GM23338 (cell line): ENCODE measurements at regions not wholly inside any gene's neighbourhood (a gene's known extent, or its start where the extent isn't known, plus 50 kb on each side); places are given as distances from the start of the nearest gene placed in this dataset.

Source experiments
- ATAC-seq: fragments of 200-7000 bp; cut with Tn5 transposase; 3 replicates; pipeline ENCODE4 v1.9.1; 2020
- DNase-seq: peaks from one replicate; pipeline ENCODE4 v3.0.0-alpha.2; 2015; ENCODE audit warnings: low spot score
- H2AFZ ChIP-seq: fragments of 200-600 bp; sonication (generic); 2 replicates; pipeline ENCODE4 v1.8.0; 2016; ENCODE audit warnings: antibody characterized with exemption, mild to moderate bottlenecking, moderate library complexity
- H3F3A ChIP-seq: fragments of 200-600 bp; sonication (generic); replicated peaks from 2 replicates; pipeline ENCODE4 v1.8.0; 2017; ENCODE audit warnings: antibody characterized with exemption, mixed run types, low read depth
- H3K27ac ChIP-seq: fragments of 200-600 bp; sonication (generic); 2 replicates; pipeline ENCODE4 v1.6.1; 2016; ENCODE audit warnings: low read depth
- H3K27me3 ChIP-seq: fragments of 200-600 bp; sonication (generic); 2 replicates; pipeline ENCODE4 v1.8.0; 2016; ENCODE audit warnings: mild to moderate bottlenecking, mixed run types, moderate library complexity; ENCODE audit not compliant: insufficient read depth
- H3K36me3 ChIP-seq: fragments of 200-600 bp; sonication (generic); 2 replicates; pipeline ENCODE4 v1.8.0; 2016; ENCODE audit warnings: mild to moderate bottlenecking; ENCODE audit not compliant: insufficient read depth
- H3K4me1 ChIP-seq: fragments of 200-600 bp; sonication (generic); 2 replicates; pipeline ENCODE4 v1.8.0; 2016; ENCODE audit warnings: mild to moderate bottlenecking, moderate library complexity; ENCODE audit not compliant: insufficient read depth
- H3K4me2 ChIP-seq: fragments of 200-600 bp; sonication (generic); 2 replicates; pipeline ENCODE4 v1.7.1; 2017; ENCODE audit warnings: mixed run types
- H3K4me3 ChIP-seq: fragments of 200-600 bp; sonication (generic); 2 replicates; pipeline ENCODE4 v1.6.1; 2016; ENCODE audit warnings: mixed run types
- H3K79me2 ChIP-seq: fragments of 200-600 bp; sonication (generic); replicated peaks from 2 replicates; pipeline ENCODE4 v1.8.0; 2017; ENCODE audit warnings: mild to moderate bottlenecking; ENCODE audit not compliant: insufficient read depth
- H3K9me2 ChIP-seq: fragments of 200-600 bp; sonication (generic); 2 replicates; pipeline ENCODE4 v1.8.0; 2017; ENCODE audit not compliant: insufficient read depth
- H4K20me1 ChIP-seq: fragments of 200-600 bp; sonication (generic); replicated peaks from 2 replicates; pipeline ENCODE4 v1.8.0; 2017; ENCODE audit warnings: mild to moderate bottlenecking; ENCODE audit not compliant: insufficient read depth
- H3K27ac Mint-ChIP-seq: 2 replicates; pipeline ENCODE4 v1.8.0; 2020; ENCODE audit warnings: inconsistent platforms, mild to moderate bottlenecking, moderate library complexity, mixed read lengths
- H3K27me3 Mint-ChIP-seq: 3 replicates; pipeline ENCODE4 v1.8.0; 2022; ENCODE audit warnings: low read depth, mild to moderate bottlenecking, moderate library complexity, mixed read lengths, inconsistent platforms; ENCODE audit not compliant: insufficient read depth, poor library complexity
- H3K36me3 Mint-ChIP-seq: 3 replicates; pipeline ENCODE4 v1.8.0; 2021; ENCODE audit warnings: low read depth, mild to moderate bottlenecking, inconsistent platforms, moderate library complexity, mixed read lengths
- H3K4me1 Mint-ChIP-seq: 3 replicates; pipeline ENCODE4 v1.8.0; 2020; ENCODE audit warnings: mild to moderate bottlenecking, inconsistent platforms, mixed read lengths
- H3K4me3 Mint-ChIP-seq: 3 replicates; pipeline ENCODE4 v1.8.0; 2021; ENCODE audit warnings: moderate library complexity, mild to moderate bottlenecking, inconsistent platforms, mixed read lengths
- H3K9me3 Mint-ChIP-seq: 3 replicates; pipeline ENCODE4 v1.8.0; 2020; ENCODE audit warnings: moderate library complexity, mild to moderate bottlenecking, inconsistent platforms, mixed read lengths
- CREB1 ChIP-seq: fragments of 250-450 bp; sonication (Bioruptor Pico); IDR thresholded peaks from 2 replicates; pipeline ENCODE4 v1.5.0; 2020; ENCODE audit warnings: low read depth, mild to moderate bottlenecking, moderate library complexity
- CTCF ChIP-seq, 2 experiments: fragments of 200-600 bp in 1 of 2; sonication (generic) in 1 of 2; conservative IDR thresholded peaks; 2 replicates each; pipeline versions ENCODE4 v1.5.1 to v1.6.1; 2016 to 2017; ENCODE audit warnings: antibody characterized with exemption in 2 of 2, low read depth in 2 of 2, mild to moderate bottlenecking in 2 of 2, moderate library complexity in 1 of 2
- ETS1 ChIP-seq: IDR thresholded peaks from 2 replicates; pipeline ENCODE4 v1.6.1; 2016; ENCODE audit warnings: antibody characterized with exemption
- EZH2phosphoT487 ChIP-seq: fragments of 200-600 bp; sonication (generic); IDR thresholded peaks from one replicate; pipeline ENCODE4 v1.8.1; 2018; ENCODE audit warnings: antibody characterized with exemption; ENCODE audit not compliant: unreplicated experiment
- JUNB ChIP-seq: IDR thresholded peaks from one replicate; pipeline ENCODE4 v1.6.1; 2016; ENCODE audit warnings: antibody characterized with exemption; ENCODE audit not compliant: unreplicated experiment
- NANOG ChIP-seq: IDR thresholded peaks from 2 replicates; pipeline ENCODE4 v1.6.1; 2016; ENCODE audit warnings: antibody characterized with exemption, borderline replicate concordance
- POLR2AphosphoS5 ChIP-seq: IDR thresholded peaks from 2 replicates; pipeline ENCODE4 v1.6.1; 2016; ENCODE audit warnings: antibody characterized with exemption, low read depth
- REST ChIP-seq: IDR thresholded peaks from one replicate; pipeline ENCODE4 v1.6.1; 2018; ENCODE audit warnings: antibody characterized with exemption; ENCODE audit not compliant: unreplicated experiment
- STAT1 ChIP-seq: IDR thresholded peaks from one replicate; pipeline ENCODE4 v1.6.1; 2016; ENCODE audit warnings: antibody characterized with exemption; ENCODE audit not compliant: unreplicated experiment
- ZNF114 ChIP-seq: fragments of 250-450 bp; sonication (Bioruptor Pico); IDR thresholded peaks from 2 replicates; pipeline ENCODE4 v1.5.0; 2020; ENCODE audit warnings: mild to moderate bottlenecking, moderate library complexity
- ZNF331 ChIP-seq: fragments of 250-450 bp; sonication (Bioruptor Pico); IDR thresholded peaks from 2 replicates; pipeline ENCODE4 v1.5.0; 2020; ENCODE audit warnings: low read depth, mild to moderate bottlenecking, moderate library complexity

- H3F3A ChIP-seq: no peaks in the 10 kb centered on the region
- ATAC-seq (peak; percentile 24), DNase-seq (no peak)
- no peaks in the 10 kb centered on the region for H3K27me3 ChIP-seq
- no peaks in the 10 kb centered on the region for H4K20me1 ChIP-seq
- H3K9me3 Mint-ChIP-seq: no peaks in the 10 kb centered on the region; the same call in 2 of the 3 replicates
- no peak overlapping the region for H3K27ac Mint-ChIP-seq
- H3K4me1 ChIP-seq: peaks cover 8% of the 10 kb centered on the region
- H3K36me3 ChIP-seq: no peaks in the 10 kb centered on the region
- H3K4me3 Mint-ChIP-seq: no peak overlapping the region
- H3K36me3 Mint-ChIP-seq: no peaks in the 10 kb centered on the region
- H3K4me1 Mint-ChIP-seq: peaks cover 19% of the 10 kb centered on the region
- no peak overlapping the region for H3K4me2 ChIP-seq
- peak overlapping the region; percentile 66; the same call in 1 of the 2 replicates for H2AFZ ChIP-seq
- no peaks in the 10 kb centered on the region for H3K79me2 ChIP-seq
- TF ChIP-seq ETS1 (no peak), ZNF331 (no peak), ZNF114 (CRISPR knock-in tag) (no peak), EZH2phosphoT487 (no peak), CREB1 (CRISPR knock-in tag) (no peak)
- peaks cover 7% of the 10 kb centered on the region for H3K27me3 Mint-ChIP-seq
- H3K9me2 ChIP-seq: peaks cover 3% of the 10 kb centered on the region; the same call in 1 of the 2 replicates
- H3K4me3 ChIP-seq: no peak overlapping the region
- H3K27ac ChIP-seq: no peak overlapping the region
These were observed 57.0 kb upstream of the SORCS2 start for GRCh38 chr4:7135389-7135746.

- DNase-seq (no peak), ATAC-seq (peak; percentile 31)
- Histone ChIP-seq H3K36me3 (no peaks in the 10 kb centered on the region), H3K4me1 (peaks cover 8% of the 10 kb centered on the region), H3K4me2 (no peak overlapping the region), H3K4me3 (no peak overlapping the region), H3K27me3 (no peaks in the 10 kb centered on the region), H3K27ac (no peak overlapping the region), H3K9me2 (peaks cover 3% of the 10 kb centered on the region; the same call in 1 of the 2 replicates), H3K79me2 (no peaks in the 10 kb centered on the region), H3F3A (no peaks in the 10 kb centered on the region), H2AFZ (peak overlapping the region; percentile 66; the same call in 1 of the 2 replicates), H4K20me1 (no peaks in the 10 kb centered on the region)
- no peak overlapping the region for H3K4me3 Mint-ChIP-seq
- H3K27ac Mint-ChIP-seq: no peak overlapping the region
- peaks cover 7% of the 10 kb centered on the region for H3K27me3 Mint-ChIP-seq
- no peaks in the 10 kb centered on the region; the same call in 2 of the 3 replicates for H3K9me3 Mint-ChIP-seq
- H3K4me1 Mint-ChIP-seq: peaks cover 19% of the 10 kb centered on the region
- H3K36me3 Mint-ChIP-seq: no peaks in the 10 kb centered on the region
- no peak for TF ChIP-seq JUNB
- TF ChIP-seq ETS1: no peak
- no peak for TF ChIP-seq REST
- no peak for TF ChIP-seq ZNF331
- TF ChIP-seq EZH2phosphoT487: no peak
- no peak for TF ChIP-seq POLR2AphosphoS5
- TF ChIP-seq STAT1: no peak
- no peak for TF ChIP-seq NANOG
- TF ChIP-seq CTCF (conservative IDR thresholded peaks at IDR 0.05; ENCODE audit: low read depth in 2 of 2): no peak
- TF ChIP-seq ZNF114 (CRISPR knock-in tag): no peak
- TF ChIP-seq CREB1 (CRISPR knock-in tag): no peak
These were observed 57.5 kb upstream of the SORCS2 start for GRCh38 chr4:7134737-7135388.
